ENCODE measurements at regions not wholly inside any gene's neighbourhood (a gene's known extent, or its start where the extent isn't known, plus 50 kb on each side); places are given as distances from the start of the nearest gene placed in this dataset.
"Not testable (repeated sequence)": the region's sequence is repeated elsewhere in the genome, so short reads cannot be mapped to it uniquely, and the experiment has no call there.

- H3K36me3 ChIP-seq, result no peaks in the 10 kb centered on the region
- no peaks in the 10 kb centered on the region for H3K27me3 ChIP-seq
- H3K4me3 ChIP-seq, result no peak overlapping the region
- intact Hi-C loops (cut with DNase I), result no loop called here
- TF ChIP-seq, protein P1, sequence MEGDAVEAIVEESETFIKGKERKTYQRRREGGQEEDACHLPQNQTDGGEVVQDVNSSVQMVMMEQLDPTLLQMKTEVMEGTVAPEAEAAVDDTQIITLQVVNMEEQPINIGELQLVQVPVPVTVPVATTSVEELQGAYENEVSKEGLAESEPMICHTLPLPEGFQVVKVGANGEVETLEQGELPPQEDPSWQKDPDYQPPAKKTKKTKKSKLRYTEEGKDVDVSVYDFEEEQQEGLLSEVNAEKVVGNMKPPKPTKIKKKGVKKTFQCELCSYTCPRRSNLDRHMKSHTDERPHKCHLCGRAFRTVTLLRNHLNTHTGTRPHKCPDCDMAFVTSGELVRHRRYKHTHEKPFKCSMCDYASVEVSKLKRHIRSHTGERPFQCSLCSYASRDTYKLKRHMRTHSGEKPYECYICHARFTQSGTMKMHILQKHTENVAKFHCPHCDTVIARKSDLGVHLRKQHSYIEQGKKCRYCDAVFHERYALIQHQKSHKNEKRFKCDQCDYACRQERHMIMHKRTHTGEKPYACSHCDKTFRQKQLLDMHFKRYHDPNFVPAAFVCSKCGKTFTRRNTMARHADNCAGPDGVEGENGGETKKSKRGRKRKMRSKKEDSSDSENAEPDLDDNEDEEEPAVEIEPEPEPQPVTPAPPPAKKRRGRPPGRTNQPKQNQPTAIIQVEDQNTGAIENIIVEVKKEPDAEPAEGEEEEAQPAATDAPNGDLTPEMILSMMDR (IDR thresholded peaks at IDR 0.05), result no peak
- H3K9ac ChIP-seq (ENCODE audit: low read depth in 2 of 2, low read length in 2 of 2), result no peak overlapping the region
- DNase-seq, result no peak
- H3K27ac ChIP-seq, result no peak overlapping the region
- no peaks in the 10 kb centered on the region for H3K4me1 ChIP-seq
- H3K9me3 ChIP-seq, result no peaks in the 10 kb centered on the region
Measured at GRCh38 chr4:134518574-134519217, 317.1 kb upstream of the PABPC4L start.

- TF ChIP-seq, protein P1 (IDR thresholded peaks at IDR 0.05), result no peak
- intact Hi-C loops (cut with DNase I), result no loop called here
- H3K27ac ChIP-seq, result no peak overlapping the region
Measured at GRCh38 chr4:134510544-134510943, 309.0 kb upstream of the PABPC4L start.

GRCh38 chr4:134505511-134505910 lies 303.9 kb upstream of the PABPC4L start:
- H3K36me3 ChIP-seq, result no peaks in the 10 kb centered on the region
- no peak overlapping the region for H3K27ac ChIP-seq
- no peak for DNase-seq
- no peaks in the 10 kb centered on the region for H3K27me3 ChIP-seq
- no peaks in the 10 kb centered on the region for H3K9me3 ChIP-seq
- H3K4me1 ChIP-seq, result no peaks in the 10 kb centered on the region
- H3K4me3 ChIP-seq, result no peak overlapping the region
- intact Hi-C loops (cut with DNase I), result no loop called here
- no peak overlapping the region for H3K9ac ChIP-seq (ENCODE audit: low read depth in 2 of 2, low read length in 2 of 2)
- TF ChIP-seq, protein P1 (IDR thresholded peaks at IDR 0.05), result no peak

More at GRCh38 chr4:134510544-134510943, 309.0 kb upstream of the PABPC4L start:
- no peaks in the 10 kb centered on the region for H3K9me3 ChIP-seq
- H3K4me1 ChIP-seq, result no peaks in the 10 kb centered on the region
- no peak overlapping the region for H3K4me3 ChIP-seq
- H3K27me3 ChIP-seq, result no peaks in the 10 kb centered on the region
- H3K9ac ChIP-seq (ENCODE audit: low read depth in 2 of 2, low read length in 2 of 2), result no peak overlapping the region
- no peak for DNase-seq
- no peaks in the 10 kb centered on the region for H3K36me3 ChIP-seq

GRCh38 chr4:134501973-134502643 lies 300.5 kb upstream of the PABPC4L start:
- TF ChIP-seq, protein P1 (IDR thresholded peaks at IDR 0.05), result no peak
- Histone ChIP-seq H3K27ac (no peak overlapping the region), H3K9me3 (no peaks in the 10 kb centered on the region), H3K27me3 (no peaks in the 10 kb centered on the region), H3K9ac (ENCODE audit: low read depth in 2 of 2, low read length in 2 of 2) (no peak overlapping the region), H3K4me3 (no peak overlapping the region), H3K36me3 (no peaks in the 10 kb centered on the region), H3K4me1 (no peaks in the 10 kb centered on the region)
- intact Hi-C loops (cut with DNase I), result no loop called here
- no peak for DNase-seq

GRCh38 chr4:134501488-134501887 lies 299.9 kb upstream of the PABPC4L start:
- H3K9ac ChIP-seq (ENCODE audit: low read depth in 2 of 2, low read length in 2 of 2); H3K27me3 ChIP-seq; H3K4me1 ChIP-seq; H3K4me3 ChIP-seq; DNase-seq; H3K9me3 ChIP-seq; H3K36me3 ChIP-seq; intact Hi-C loops (cut with DNase I); H3K27ac ChIP-seq: not testable (repeated sequence)

DNA sequence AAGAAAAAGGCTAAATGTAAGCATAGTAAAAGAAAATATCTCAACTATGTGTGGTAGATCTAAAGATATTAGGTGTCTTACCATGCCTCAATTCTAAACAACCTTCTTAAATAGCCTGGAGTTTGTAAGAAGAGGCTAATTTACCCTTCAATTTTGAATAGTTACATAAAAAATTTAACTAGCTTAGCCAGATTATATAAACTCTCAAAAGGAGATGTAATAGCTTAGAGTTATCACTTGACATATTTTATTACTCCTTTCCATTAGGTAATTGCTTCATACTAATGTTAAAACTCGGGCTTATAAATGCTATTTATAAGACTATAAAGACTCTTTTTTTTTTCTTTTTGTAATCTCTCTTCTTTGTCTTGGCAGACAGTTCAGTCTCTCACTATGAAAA lies 297.5 kb upstream of the PABPC4L start:
- Histone ChIP-seq H3K4me3 (no peak overlapping the region), H3K9ac (ENCODE audit: low read depth in 2 of 2, low read length in 2 of 2) (no peak overlapping the region), H3K27me3 (no peaks in the 10 kb centered on the region), H3K36me3 (no peaks in the 10 kb centered on the region), H3K27ac (no peak overlapping the region), H3K4me1 (no peaks in the 10 kb centered on the region), H3K9me3 (no peaks in the 10 kb centered on the region)
- DNase-seq, result no peak
- intact Hi-C loops (cut with DNase I), result no loop called here
- TF ChIP-seq, protein P1 (IDR thresholded peaks at IDR 0.05), result no peak
